ENCODE measurements at regions not wholly inside any gene's neighbourhood (a gene's known extent, or its start where the extent isn't known, plus 50 kb on each side); places are given as distances from the start of the nearest gene placed in this dataset.

- TF ChIP-seq CTCF (IDR thresholded peaks at IDR 0.05): no peak
- TF ChIP-seq POLR2A (IDR thresholded peaks at IDR 0.05): no peak
Observed at GRCh38 chr3:31356941-31357340, 175.8 kb upstream of the STT3B start.
